PC-3 (cell line): ENCODE measurements at regions not wholly inside any gene's neighbourhood (a gene's known extent, or its start where the extent isn't known, plus 50 kb on each side); places are given as distances from the start of the nearest gene placed in this dataset.
"Not testable (repeated sequence)": the region's sequence is repeated elsewhere in the genome, so short reads cannot be mapped to it uniquely, and the experiment has no call there.

Source experiments
- ATAC-seq: fragments of 200-7000 bp; cut with Tn5 transposase; 2 replicates; pipeline ENCODE4 v1.9.1; 2020; ENCODE audit warnings: mild to moderate bottlenecking, moderate library complexity
- BruUV-seq: library from RNA; stranded (reverse); fragments of 400-500 nt; replicated peaks from 2 replicates; lab custom pipeline; 2021; lab: Mats Ljungman, UMichigan
- CTCF ChIA-PET: fragments of 300-600 bp; sonication (Branson Sonifier 250); formaldehyde crosslinking; loops from one replicate; lab custom pipeline; 2022; ENCODE audit warnings: antibody characterized with exemption; lab: Charles Lee
- POLR2A ChIA-PET: fragments of 300-600 bp; sonication (Branson Sonifier 250); formaldehyde crosslinking; loops from one replicate; lab custom pipeline; 2022; ENCODE audit warnings: antibody characterized with exemption; ENCODE audit not compliant: unreplicated experiment; lab: Charles Lee
- DNase-seq: peaks from one replicate; pipeline ENCODE4 v3.0.0-alpha.2; 2015
- H2AFZ ChIP-seq: fragments of 300-600 bp; sonication (generic); 2 replicates; pipeline ENCODE4 v1.6.0; 2016; ENCODE audit warnings: antibody characterized with exemption, low read length
- H3F3A ChIP-seq: fragments of 300-600 bp; sonication (generic); one replicate; pipeline ENCODE4 v1.6.0; 2017; ENCODE audit warnings: antibody characterized with exemption, low read length, control low read depth, mild to moderate bottlenecking; ENCODE audit not compliant: unreplicated experiment
- H3K27ac ChIP-seq: fragments of 300-600 bp; sonication (generic); 2 replicates; pipeline ENCODE4 v1.5.1; 2016; ENCODE audit warnings: mild to moderate bottlenecking, low read length
- H3K27me3 ChIP-seq: fragments of 300-600 bp; sonication (generic); 2 replicates; pipeline ENCODE4 v1.6.1; 2016; ENCODE audit warnings: low read length, mixed read lengths
- H3K36me3 ChIP-seq: fragments of 300-600 bp; sonication (generic); 2 replicates; pipeline ENCODE4 v1.6.1; 2016; ENCODE audit warnings: low read depth, mixed run types, low read length, mixed read lengths
- H3K4me1 ChIP-seq: fragments of 300-600 bp; sonication (generic); 2 replicates; pipeline ENCODE4 v1.5.1; 2016; ENCODE audit warnings: low read length; ENCODE audit not compliant: insufficient read depth
- H3K4me2 ChIP-seq: fragments of 300-600 bp; sonication (generic); 2 replicates; pipeline ENCODE4 v1.6.0; 2016; ENCODE audit warnings: low read length
- H3K4me3 ChIP-seq: fragments of 300-600 bp; sonication (generic); 2 replicates; pipeline ENCODE4 v1.5.1; 2016; ENCODE audit warnings: mild to moderate bottlenecking, low read length, mixed read lengths
- H3K79me2 ChIP-seq: fragments of 300-600 bp; sonication (generic); 2 replicates; pipeline ENCODE4 v1.6.1; 2017; ENCODE audit warnings: low read length, mixed read lengths
- H3K9ac ChIP-seq: fragments of 300-600 bp; sonication (generic); 2 replicates; pipeline ENCODE4 v1.6.0; 2016; ENCODE audit warnings: mild to moderate bottlenecking, low read length
- H3K9me2 ChIP-seq: fragments of 300-600 bp; sonication (generic); replicated peaks from 2 replicates; pipeline ENCODE4 v1.6.1; 2016; ENCODE audit warnings: mixed run types, low read length, mixed read lengths
- H3K9me3 ChIP-seq: fragments of 300-600 bp; sonication (generic); 2 replicates; pipeline ENCODE4 v1.6.1; 2016; ENCODE audit warnings: low read length, mixed read lengths
- H4K20me1 ChIP-seq: fragments of 300-600 bp; sonication (generic); 2 replicates; pipeline ENCODE4 v1.6.1; 2016; ENCODE audit warnings: low read length, mixed read lengths
- EZH2 ChIP-seq: fragments of 300-600 bp; sonication (generic); IDR thresholded peaks from one replicate; pipeline ENCODE4 v1.6.1; 2017; ENCODE audit warnings: antibody characterized with exemption, mild to moderate bottlenecking, low read length; ENCODE audit not compliant: unreplicated experiment
- EZH2phosphoT487 ChIP-seq: fragments of 300-600 bp; sonication (generic); IDR thresholded peaks from 2 replicates; pipeline ENCODE4 v1.6.1; 2018; ENCODE audit warnings: mild to moderate bottlenecking, antibody characterized with exemption, low read length, borderline replicate concordance
- intact Hi-C: fragments of 100-400 bp; cut with micrococcal nuclease; formaldehyde crosslinking; loops from 2 replicates; pipeline ENCODE4 v1.9.0; 2023
- TF ChIP-seq, protein P1 (sequence below): fragments of 300-600 bp; sonication (generic); conservative IDR thresholded peaks from 2 replicates; pipeline ENCODE4 v1.5.1; 2017; ENCODE audit warnings: antibody characterized with exemption, low read depth, mild to moderate bottlenecking, low read length

DNA sequence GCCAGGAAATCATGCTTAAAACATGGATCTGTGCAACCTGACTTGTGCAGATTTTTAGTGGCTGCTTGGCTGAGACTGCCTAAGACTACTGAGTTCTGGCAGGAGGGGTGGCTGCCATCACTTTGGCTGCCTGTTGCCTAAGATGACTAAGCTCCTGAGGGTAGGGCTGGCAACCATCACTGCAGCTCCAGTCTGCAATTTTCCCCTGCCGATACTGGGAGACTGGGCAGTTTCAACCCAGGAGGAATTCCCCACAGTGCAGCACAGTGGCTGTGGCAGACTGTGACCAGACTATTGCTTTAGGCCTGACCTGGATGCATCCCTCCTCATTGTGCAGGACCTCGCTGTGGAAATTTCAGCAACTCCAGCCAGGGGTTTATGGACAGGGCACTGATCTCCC lies 544.9 kb downstream of the ANKRD50 start:
- Histone ChIP-seq H3F3A (no peaks in the 10 kb centered on the region), H3K9me2 (no peaks in the 10 kb centered on the region), H3K4me2 (no peak overlapping the region), H3K79me2 (no peaks in the 10 kb centered on the region), H3K4me3 (no peak overlapping the region), H2AFZ (no peak overlapping the region), H3K27ac (no peak overlapping the region), H3K9me3 (no peaks in the 10 kb centered on the region), H3K9ac (no peak overlapping the region), H3K4me1 (no peaks in the 10 kb centered on the region), H3K36me3 (no peaks in the 10 kb centered on the region), H3K27me3 (no peaks in the 10 kb centered on the region), H4K20me1 (no peaks in the 10 kb centered on the region)
- TF ChIP-seq, protein P1, sequence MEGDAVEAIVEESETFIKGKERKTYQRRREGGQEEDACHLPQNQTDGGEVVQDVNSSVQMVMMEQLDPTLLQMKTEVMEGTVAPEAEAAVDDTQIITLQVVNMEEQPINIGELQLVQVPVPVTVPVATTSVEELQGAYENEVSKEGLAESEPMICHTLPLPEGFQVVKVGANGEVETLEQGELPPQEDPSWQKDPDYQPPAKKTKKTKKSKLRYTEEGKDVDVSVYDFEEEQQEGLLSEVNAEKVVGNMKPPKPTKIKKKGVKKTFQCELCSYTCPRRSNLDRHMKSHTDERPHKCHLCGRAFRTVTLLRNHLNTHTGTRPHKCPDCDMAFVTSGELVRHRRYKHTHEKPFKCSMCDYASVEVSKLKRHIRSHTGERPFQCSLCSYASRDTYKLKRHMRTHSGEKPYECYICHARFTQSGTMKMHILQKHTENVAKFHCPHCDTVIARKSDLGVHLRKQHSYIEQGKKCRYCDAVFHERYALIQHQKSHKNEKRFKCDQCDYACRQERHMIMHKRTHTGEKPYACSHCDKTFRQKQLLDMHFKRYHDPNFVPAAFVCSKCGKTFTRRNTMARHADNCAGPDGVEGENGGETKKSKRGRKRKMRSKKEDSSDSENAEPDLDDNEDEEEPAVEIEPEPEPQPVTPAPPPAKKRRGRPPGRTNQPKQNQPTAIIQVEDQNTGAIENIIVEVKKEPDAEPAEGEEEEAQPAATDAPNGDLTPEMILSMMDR: no peak
- TF ChIP-seq EZH2phosphoT487 (no peak), EZH2 (no peak)
- DNase-seq: no peak
- intact Hi-C loops: no loop called here
- CTCF ChIA-PET: no interaction called here
- no TSS peak for BruUV-seq
- POLR2A ChIA-PET: no interaction called here
- ATAC-seq: no peak

DNA sequence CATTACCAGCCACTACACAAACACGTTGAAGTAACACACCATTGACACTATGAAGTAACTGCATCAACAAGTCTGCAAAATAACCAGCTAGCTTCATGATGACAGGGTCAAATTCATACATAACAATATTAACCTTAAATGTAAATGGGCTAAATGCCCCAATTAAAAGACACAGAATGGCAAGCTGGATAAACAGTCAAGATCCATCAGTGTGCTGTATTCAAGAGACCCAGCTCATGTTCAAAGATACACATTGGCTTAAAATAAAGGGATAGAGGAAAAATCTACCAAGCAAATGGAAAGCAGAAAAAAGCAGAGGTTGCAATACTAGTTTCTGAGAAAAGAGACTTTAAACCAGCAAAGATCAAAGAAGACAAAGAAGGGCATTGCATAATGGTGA lies 543.0 kb downstream of the ANKRD50 start:
- BruUV-seq, H3K4me1 ChIP-seq, H3K27me3 ChIP-seq, intact Hi-C loops, H4K20me1 ChIP-seq, POLR2A ChIA-PET, H3K4me2 ChIP-seq, H2AFZ ChIP-seq, ATAC-seq, CTCF ChIA-PET, H3K9ac ChIP-seq, H3K79me2 ChIP-seq, H3K9me3 ChIP-seq, H3K4me3 ChIP-seq, H3K36me3 ChIP-seq, H3F3A ChIP-seq, H3K27ac ChIP-seq, H3K9me2 ChIP-seq, DNase-seq: not testable (repeated sequence)

DNA sequence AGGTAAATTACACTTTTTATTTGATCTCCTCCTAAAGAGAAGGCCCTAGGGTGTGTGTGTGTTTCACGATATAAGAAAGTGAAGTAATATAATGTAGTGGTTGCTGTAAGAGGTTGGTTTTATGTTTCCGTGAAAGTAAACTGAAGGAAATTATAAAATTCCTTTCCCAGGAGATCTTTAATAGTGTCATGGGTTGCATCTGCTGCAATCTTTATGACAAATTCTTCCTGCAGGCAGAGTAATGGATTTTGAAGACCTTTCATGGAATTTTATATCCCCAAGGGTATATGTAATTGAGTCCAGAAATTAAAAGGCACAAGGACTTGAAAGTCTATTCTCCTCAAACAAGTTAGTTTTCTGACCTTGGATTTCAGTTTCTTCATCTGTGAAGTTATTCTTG lies 538.6 kb downstream of the ANKRD50 start:
- ATAC-seq (no peak), DNase-seq (no peak)
- no peaks in the 10 kb centered on the region for H3K27me3 ChIP-seq
- no peaks in the 10 kb centered on the region for H4K20me1 ChIP-seq
- no peaks in the 10 kb centered on the region for H3K79me2 ChIP-seq
- no peaks in the 10 kb centered on the region for H3K9me3 ChIP-seq
- H3K9ac ChIP-seq: no peak overlapping the region
- BruUV-seq: no TSS peak
- peaks cover 5% of the 10 kb centered on the region for H3F3A ChIP-seq
- ChIA-PET CTCF (no interaction called here), POLR2A (no interaction called here)
- H3K4me1 ChIP-seq: peaks cover 19% of the 10 kb centered on the region
- intact Hi-C loops: no loop called here
- no peak overlapping the region for H3K4me2 ChIP-seq
- H3K4me3 ChIP-seq: no peak overlapping the region
- TF ChIP-seq EZH2 (no peak), EZH2phosphoT487 (no peak)
- TF ChIP-seq, protein P1: no peak
- H3K9me2 ChIP-seq: no peaks in the 10 kb centered on the region; the same call in 1 of the 2 replicates
- H2AFZ ChIP-seq: no peak overlapping the region
- no peak overlapping the region for H3K27ac ChIP-seq
- H3K36me3 ChIP-seq: no peaks in the 10 kb centered on the region
